RWPE2 (cell line): ENCODE measurements at regions not wholly inside any gene's neighbourhood (a gene's known extent, or its start where the extent isn't known, plus 50 kb on each side); places are given as distances from the start of the nearest gene placed in this dataset.

ENCODE experiments used
- ATAC-seq: fragments of 200-7000 bp; cut with Tn5 transposase; 3 replicates; pipeline ENCODE4 v1.9.1; 2021; ENCODE audit warnings: low read depth
- DNase-seq: peaks from one replicate; pipeline ENCODE4 v3.0.0-alpha.2; 2020; ENCODE audit warnings: low spot score
- H3K27ac ChIP-seq: fragments of 450-650 bp; 2 replicates; pipeline ENCODE4 v1.5.1; 2017; ENCODE audit warnings: mild to moderate bottlenecking; ENCODE audit not compliant: poor library complexity, severe bottlenecking
- H3K27me3 ChIP-seq: fragments of 250-450 bp; sonication (Bioruptor Pico); 2 replicates; pipeline ENCODE4 v1.5.1; 2021; ENCODE audit warnings: mild to moderate bottlenecking, moderate library complexity; ENCODE audit not compliant: insufficient read depth, poor library complexity, severe bottlenecking
- H3K36me3 ChIP-seq: fragments of 250-450 bp; sonication (Bioruptor Pico); 2 replicates; pipeline ENCODE4 v1.5.1; 2020; ENCODE audit warnings: low read depth, mild to moderate bottlenecking, moderate library complexity
- H3K4me1 ChIP-seq: fragments of 250-450 bp; sonication (Bioruptor Pico); 2 replicates; pipeline ENCODE4 v1.5.1; 2021; ENCODE audit warnings: mild to moderate bottlenecking, moderate library complexity; ENCODE audit not compliant: insufficient read depth, poor library complexity, severe bottlenecking
- H3K4me3 ChIP-seq: fragments of 250-450 bp; sonication (Bioruptor Pico); 2 replicates; pipeline ENCODE4 v1.5.1; 2021; ENCODE audit warnings: mild to moderate bottlenecking, moderate library complexity; ENCODE audit not compliant: severe bottlenecking
- H3K9me3 ChIP-seq: fragments of 250-450 bp; sonication (Bioruptor Pico); 2 replicates; pipeline ENCODE4 v1.5.1; 2021; ENCODE audit warnings: mild to moderate bottlenecking, moderate library complexity; ENCODE audit not compliant: severe bottlenecking
- TF ChIP-seq, protein P1 (sequence below): fragments of 450-650 bp; IDR thresholded peaks from one replicate; pipeline ENCODE4 v1.5.1; 2017; ENCODE audit warnings: mild to moderate bottlenecking, moderate library complexity; ENCODE audit not compliant: poor library complexity, severe bottlenecking

DNA sequence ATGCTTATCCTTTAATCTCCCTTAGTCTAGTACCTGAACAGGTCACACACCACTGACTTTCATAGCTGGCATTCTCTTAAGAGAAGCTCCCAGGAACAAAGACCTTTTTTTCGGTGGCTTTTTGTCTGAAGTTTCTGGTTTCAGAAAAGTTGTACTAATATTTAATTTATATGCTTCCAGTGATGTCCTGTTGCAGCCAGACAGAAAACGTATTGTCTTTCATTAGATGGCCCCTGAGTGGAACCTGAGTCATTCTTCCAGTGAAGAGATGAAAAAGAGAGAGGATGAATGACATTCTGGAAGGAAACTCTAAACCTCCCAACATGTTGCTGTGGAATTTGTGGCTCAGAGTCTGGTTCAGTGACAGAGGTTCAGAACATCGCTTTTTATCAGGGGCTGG is 274.8 kb upstream of the TAC1 start:
- Histone ChIP-seq H3K4me3 (no peak overlapping the region), H3K27ac (no peak overlapping the region), H3K4me1 (no peaks in the 10 kb centered on the region), H3K27me3 (no peaks in the 10 kb centered on the region), H3K9me3 (no peaks in the 10 kb centered on the region), H3K36me3 (no peaks in the 10 kb centered on the region)
- DNase-seq, result no peak
- no peak for ATAC-seq
- TF ChIP-seq, protein P1, sequence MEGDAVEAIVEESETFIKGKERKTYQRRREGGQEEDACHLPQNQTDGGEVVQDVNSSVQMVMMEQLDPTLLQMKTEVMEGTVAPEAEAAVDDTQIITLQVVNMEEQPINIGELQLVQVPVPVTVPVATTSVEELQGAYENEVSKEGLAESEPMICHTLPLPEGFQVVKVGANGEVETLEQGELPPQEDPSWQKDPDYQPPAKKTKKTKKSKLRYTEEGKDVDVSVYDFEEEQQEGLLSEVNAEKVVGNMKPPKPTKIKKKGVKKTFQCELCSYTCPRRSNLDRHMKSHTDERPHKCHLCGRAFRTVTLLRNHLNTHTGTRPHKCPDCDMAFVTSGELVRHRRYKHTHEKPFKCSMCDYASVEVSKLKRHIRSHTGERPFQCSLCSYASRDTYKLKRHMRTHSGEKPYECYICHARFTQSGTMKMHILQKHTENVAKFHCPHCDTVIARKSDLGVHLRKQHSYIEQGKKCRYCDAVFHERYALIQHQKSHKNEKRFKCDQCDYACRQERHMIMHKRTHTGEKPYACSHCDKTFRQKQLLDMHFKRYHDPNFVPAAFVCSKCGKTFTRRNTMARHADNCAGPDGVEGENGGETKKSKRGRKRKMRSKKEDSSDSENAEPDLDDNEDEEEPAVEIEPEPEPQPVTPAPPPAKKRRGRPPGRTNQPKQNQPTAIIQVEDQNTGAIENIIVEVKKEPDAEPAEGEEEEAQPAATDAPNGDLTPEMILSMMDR, result no peak

DNA sequence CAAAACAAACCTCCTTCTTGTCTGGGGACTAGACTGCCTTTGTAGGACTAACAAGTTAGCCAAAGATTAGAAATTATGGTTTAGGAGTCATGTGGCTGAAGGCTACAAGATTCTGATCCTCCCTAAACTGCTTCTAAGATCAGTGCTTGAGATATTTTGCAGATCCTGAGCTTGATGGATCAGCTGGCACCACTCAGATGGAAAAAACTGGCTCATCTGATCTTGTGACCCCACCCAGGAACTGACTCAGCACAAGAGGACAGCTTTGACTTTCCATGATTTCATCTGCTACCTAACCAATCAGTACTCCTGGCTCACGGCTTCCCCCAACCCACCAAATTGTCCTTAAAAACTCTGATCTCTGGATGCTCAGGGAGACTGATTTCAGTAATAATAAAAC is 271.5 kb upstream of the TAC1 start:
- TF ChIP-seq, protein P1, result no peak
- no peaks in the 10 kb centered on the region for H3K4me1 ChIP-seq
- H3K27ac ChIP-seq, result no peak overlapping the region
- ATAC-seq (no peak), DNase-seq (no peak)
- H3K36me3 ChIP-seq, result no peaks in the 10 kb centered on the region
- no peak overlapping the region for H3K4me3 ChIP-seq
- no peaks in the 10 kb centered on the region for H3K9me3 ChIP-seq
- H3K27me3 ChIP-seq, result no peaks in the 10 kb centered on the region

DNA sequence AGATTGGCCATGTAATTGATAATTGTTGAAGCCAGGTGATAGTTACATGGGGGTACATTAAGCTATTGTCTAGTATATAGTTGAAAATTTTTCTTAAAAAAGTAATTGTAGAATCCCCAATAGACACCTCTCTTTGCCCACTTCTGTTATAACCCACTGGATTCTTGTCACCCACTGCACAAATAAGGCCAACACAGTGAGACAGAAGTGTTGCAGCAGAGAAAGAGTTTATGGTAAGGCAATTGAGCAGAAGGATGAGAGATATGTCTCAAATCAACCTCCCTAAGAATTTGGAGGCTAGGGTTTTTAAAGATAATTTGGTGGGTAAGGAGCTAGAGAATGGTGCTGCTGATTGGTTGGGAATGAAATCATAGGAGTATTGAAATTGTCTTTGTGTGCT is 270.3 kb upstream of the TAC1 start:
- Histone ChIP-seq H3K9me3 (no peaks in the 10 kb centered on the region), H3K4me1 (no peaks in the 10 kb centered on the region), H3K27me3 (peaks cover 4% of the 10 kb centered on the region), H3K36me3 (no peaks in the 10 kb centered on the region), H3K27ac (no peak overlapping the region), H3K4me3 (no peak overlapping the region)
- ATAC-seq (no peak), DNase-seq (no peak)
- TF ChIP-seq, protein P1, result no peak

GRCh38 chr7:97466071-97466470 is 265.8 kb upstream of the TAC1 start:
- Histone ChIP-seq H3K27ac (no peak overlapping the region), H3K27me3 (peaks cover 9% of the 10 kb centered on the region), H3K9me3 (no peaks in the 10 kb centered on the region), H3K36me3 (no peaks in the 10 kb centered on the region), H3K4me3 (no peak overlapping the region), H3K4me1 (no peaks in the 10 kb centered on the region)
- ATAC-seq (no peak), DNase-seq (no peak)
- TF ChIP-seq, protein P1, result no peak

DNA sequence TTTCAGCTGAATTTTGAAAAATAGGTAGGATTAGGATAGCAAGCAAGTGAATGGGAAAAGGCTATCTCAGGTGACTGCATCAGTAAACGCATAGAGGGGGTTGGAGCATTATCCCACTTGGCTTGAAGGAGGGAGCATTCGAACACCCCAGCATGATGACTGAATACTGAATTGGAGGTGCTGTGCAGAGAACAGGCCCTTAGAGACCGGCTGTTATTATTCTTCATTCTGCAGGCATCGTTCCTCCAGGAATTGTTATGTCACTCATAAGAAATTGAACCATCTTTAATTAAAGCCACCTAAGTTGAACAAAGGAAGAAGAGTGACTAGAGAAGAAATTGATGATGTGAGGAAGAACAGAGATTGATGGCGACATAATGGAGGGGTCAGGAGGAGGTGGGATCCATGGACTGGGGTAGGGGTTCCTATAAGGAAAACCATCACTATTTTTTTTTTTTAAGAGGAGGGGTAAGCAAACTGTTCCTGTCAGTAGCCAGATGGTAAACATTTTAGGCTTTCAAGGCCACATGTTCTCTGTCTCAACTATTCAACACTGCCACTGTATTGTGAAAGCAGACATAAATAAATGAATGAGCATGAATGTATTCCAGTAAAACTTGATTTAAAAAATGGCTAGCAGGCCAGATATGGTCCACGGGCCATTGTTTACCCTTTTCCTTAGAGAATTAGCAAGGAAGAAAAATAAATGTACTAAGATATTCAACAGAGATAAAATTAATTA is 264.7 kb upstream of the TAC1 start:
- no peak overlapping the region for H3K4me3 ChIP-seq
- H3K9me3 ChIP-seq, result no peaks in the 10 kb centered on the region
- no peaks in the 10 kb centered on the region for H3K36me3 ChIP-seq
- H3K27me3 ChIP-seq, result peaks cover 9% of the 10 kb centered on the region
- H3K27ac ChIP-seq, result no peak overlapping the region
- no peaks in the 10 kb centered on the region for H3K4me1 ChIP-seq
- TF ChIP-seq, protein P1, result no peak
- ATAC-seq (no peak), DNase-seq (no peak)
